OCI-LY7 (cell line): ENCODE measurements at regions not wholly inside any gene's neighbourhood (a gene's known extent, or its start where the extent isn't known, plus 50 kb on each side); places are given as distances from the start of the nearest gene placed in this dataset.

Experiments used
- CTCF ChIP-seq: fragments of 200-600 bp; sonication (generic); conservative IDR thresholded peaks from 2 replicates; pipeline ENCODE4 v1.5.1; 2014; ENCODE audit warnings: mild to moderate bottlenecking, antibody characterized with exemption, low read length, moderate library complexity, mixed read lengths
- EZH2phosphoT487 ChIP-seq: fragments of 200-600 bp; sonication (generic); IDR thresholded peaks from 2 replicates; pipeline ENCODE4 v1.6.1; 2018; ENCODE audit warnings: low read depth, borderline replicate concordance, mild to moderate bottlenecking, mixed run types, antibody characterized with exemption, low read length, moderate library complexity, mixed read lengths

- TF ChIP-seq CTCF (no peak), EZH2phosphoT487 (no peak)
These were observed 400.3 kb upstream of the SASH1 start for GRCh38 chr6:147942363-147942762.
